ENCODE measurements at regions not wholly inside any gene's neighbourhood (a gene's known extent, or its start where the extent isn't known, plus 50 kb on each side); places are given as distances from the start of the nearest gene placed in this dataset.

DNA sequence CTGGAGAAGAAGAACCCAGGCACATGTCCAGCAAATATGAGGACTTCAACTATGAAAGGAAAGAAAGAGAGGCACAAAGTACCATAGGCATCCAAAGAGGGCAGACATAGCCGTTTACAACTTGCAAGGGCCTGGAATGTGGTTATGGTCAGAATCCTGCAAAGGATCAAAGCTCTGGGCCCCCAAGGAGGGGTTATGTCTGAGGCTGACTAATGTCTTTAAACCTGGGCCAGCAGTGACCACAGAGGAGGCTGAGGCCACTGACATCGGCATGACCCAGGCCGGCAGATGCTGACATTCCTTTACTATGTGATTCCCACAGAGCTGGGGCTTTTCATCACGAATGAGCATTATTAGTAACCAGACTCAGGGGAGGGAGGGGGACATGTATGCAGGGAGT is 861.1 kb downstream of the DHX35 start:
- Histone ChIP-seq H3K4me3 (no peak overlapping the region), H3K4me1 (ENCODE audit: insufficient read depth) (no peaks in the 10 kb centered on the region), H2AFZ (no peak overlapping the region), H3K36me3 (ENCODE audit: insufficient read depth) (no peaks in the 10 kb centered on the region), H3K9me2 (ENCODE audit: insufficient read depth) (no peaks in the 10 kb centered on the region), H3K27me3 (ENCODE audit: insufficient read depth) (no peaks in the 10 kb centered on the region), H4K20me1 (replicated peaks; ENCODE audit: insufficient read depth) (no peaks in the 10 kb centered on the region), H3K4me2 (no peak overlapping the region), H3K79me2 (replicated peaks; ENCODE audit: insufficient read depth) (no peaks in the 10 kb centered on the region), H3F3A (replicated peaks; ENCODE audit: low read depth) (no peaks in the 10 kb centered on the region), H3K27ac (ENCODE audit: low read depth) (no peak overlapping the region)
- Mint-ChIP-seq H3K27ac (no peak overlapping the region), H3K36me3 (ENCODE audit: low read depth) (no peaks in the 10 kb centered on the region), H3K4me3 (no peak overlapping the region), H3K9me3 (no peaks in the 10 kb centered on the region; the same call in 2 of the 3 replicates), H3K4me1 (no peaks in the 10 kb centered on the region), H3K27me3 (ENCODE audit: insufficient read depth, low read depth, poor library complexity) (peaks cover 1% of the 10 kb centered on the region)
- ATAC-seq: no peak
- no peak for DNase-seq (ENCODE audit: low spot score)
- TF ChIP-seq POLR2AphosphoS5 (IDR thresholded peaks at IDR 0.05; ENCODE audit: low read depth): no peak
- no peak for TF ChIP-seq NANOG (IDR thresholded peaks at IDR 0.05; ENCODE audit: borderline replicate concordance)
- no peak for TF ChIP-seq ZNF331 (CRISPR knock-in tag; IDR thresholded peaks at IDR 0.05; ENCODE audit: low read depth)
- no peak for TF ChIP-seq EZH2 (IDR thresholded peaks at IDR 0.05; ENCODE audit: low read depth, unreplicated experiment)
- TF ChIP-seq, protein P1, sequence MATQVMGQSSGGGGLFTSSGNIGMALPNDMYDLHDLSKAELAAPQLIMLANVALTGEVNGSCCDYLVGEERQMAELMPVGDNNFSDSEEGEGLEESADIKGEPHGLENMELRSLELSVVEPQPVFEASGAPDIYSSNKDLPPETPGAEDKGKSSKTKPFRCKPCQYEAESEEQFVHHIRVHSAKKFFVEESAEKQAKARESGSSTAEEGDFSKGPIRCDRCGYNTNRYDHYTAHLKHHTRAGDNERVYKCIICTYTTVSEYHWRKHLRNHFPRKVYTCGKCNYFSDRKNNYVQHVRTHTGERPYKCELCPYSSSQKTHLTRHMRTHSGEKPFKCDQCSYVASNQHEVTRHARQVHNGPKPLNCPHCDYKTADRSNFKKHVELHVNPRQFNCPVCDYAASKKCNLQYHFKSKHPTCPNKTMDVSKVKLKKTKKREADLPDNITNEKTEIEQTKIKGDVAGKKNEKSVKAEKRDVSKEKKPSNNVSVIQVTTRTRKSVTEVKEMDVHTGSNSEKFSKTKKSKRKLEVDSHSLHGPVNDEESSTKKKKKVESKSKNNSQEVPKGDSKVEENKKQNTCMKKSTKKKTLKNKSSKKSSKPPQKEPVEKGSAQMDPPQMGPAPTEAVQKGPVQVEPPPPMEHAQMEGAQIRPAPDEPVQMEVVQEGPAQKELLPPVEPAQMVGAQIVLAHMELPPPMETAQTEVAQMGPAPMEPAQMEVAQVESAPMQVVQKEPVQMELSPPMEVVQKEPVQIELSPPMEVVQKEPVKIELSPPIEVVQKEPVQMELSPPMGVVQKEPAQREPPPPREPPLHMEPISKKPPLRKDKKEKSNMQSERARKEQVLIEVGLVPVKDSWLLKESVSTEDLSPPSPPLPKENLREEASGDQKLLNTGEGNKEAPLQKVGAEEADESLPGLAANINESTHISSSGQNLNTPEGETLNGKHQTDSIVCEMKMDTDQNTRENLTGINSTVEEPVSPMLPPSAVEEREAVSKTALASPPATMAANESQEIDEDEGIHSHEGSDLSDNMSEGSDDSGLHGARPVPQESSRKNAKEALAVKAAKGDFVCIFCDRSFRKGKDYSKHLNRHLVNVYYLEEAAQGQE (IDR thresholded peaks at IDR 0.05; ENCODE audit: unreplicated experiment): no peak

DNA sequence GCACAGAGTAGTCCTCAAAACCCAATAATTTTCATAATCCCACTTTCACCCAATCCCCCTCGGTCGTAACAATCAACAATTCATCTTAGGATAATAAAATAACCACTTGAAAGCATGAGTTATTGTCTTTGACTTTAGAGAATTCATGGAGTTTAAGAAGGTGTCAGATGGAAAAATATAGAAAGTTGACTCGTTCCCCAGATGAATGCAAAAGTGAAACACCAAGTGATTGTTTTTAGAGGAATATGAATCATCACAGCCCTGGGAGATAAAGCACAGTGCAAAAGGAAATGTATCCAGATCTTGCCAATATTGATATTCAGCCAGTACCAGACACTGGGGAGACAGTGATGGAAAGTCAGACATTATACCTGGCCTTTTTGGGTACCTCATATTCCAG is 860.5 kb downstream of the DHX35 start:
- Histone ChIP-seq H3K36me3 (ENCODE audit: insufficient read depth) (no peaks in the 10 kb centered on the region), H4K20me1 (replicated peaks; ENCODE audit: insufficient read depth) (no peaks in the 10 kb centered on the region), H3K27me3 (ENCODE audit: insufficient read depth) (no peaks in the 10 kb centered on the region), H3K4me3 (no peak overlapping the region), H3K9me2 (ENCODE audit: insufficient read depth) (no peaks in the 10 kb centered on the region), H3K27ac (ENCODE audit: low read depth) (no peak overlapping the region), H2AFZ (no peak overlapping the region), H3F3A (replicated peaks; ENCODE audit: low read depth) (no peaks in the 10 kb centered on the region), H3K79me2 (replicated peaks; ENCODE audit: insufficient read depth) (no peaks in the 10 kb centered on the region), H3K4me2 (no peak overlapping the region), H3K4me1 (ENCODE audit: insufficient read depth) (no peaks in the 10 kb centered on the region)
- Mint-ChIP-seq H3K27ac (no peak overlapping the region), H3K4me3 (no peak overlapping the region), H3K9me3 (no peaks in the 10 kb centered on the region; the same call in 2 of the 3 replicates), H3K4me1 (no peaks in the 10 kb centered on the region), H3K27me3 (ENCODE audit: insufficient read depth, low read depth, poor library complexity) (peaks cover 1% of the 10 kb centered on the region), H3K36me3 (ENCODE audit: low read depth) (no peaks in the 10 kb centered on the region; the same call in 2 of the 3 replicates)
- ATAC-seq (no peak), DNase-seq (ENCODE audit: low spot score) (no peak)
- no peak for TF ChIP-seq EZH2 (IDR thresholded peaks at IDR 0.05; ENCODE audit: low read depth, unreplicated experiment)
- TF ChIP-seq, protein P2, sequence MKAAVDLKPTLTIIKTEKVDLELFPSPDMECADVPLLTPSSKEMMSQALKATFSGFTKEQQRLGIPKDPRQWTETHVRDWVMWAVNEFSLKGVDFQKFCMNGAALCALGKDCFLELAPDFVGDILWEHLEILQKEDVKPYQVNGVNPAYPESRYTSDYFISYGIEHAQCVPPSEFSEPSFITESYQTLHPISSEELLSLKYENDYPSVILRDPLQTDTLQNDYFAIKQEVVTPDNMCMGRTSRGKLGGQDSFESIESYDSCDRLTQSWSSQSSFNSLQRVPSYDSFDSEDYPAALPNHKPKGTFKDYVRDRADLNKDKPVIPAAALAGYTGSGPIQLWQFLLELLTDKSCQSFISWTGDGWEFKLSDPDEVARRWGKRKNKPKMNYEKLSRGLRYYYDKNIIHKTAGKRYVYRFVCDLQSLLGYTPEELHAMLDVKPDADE (IDR thresholded peaks at IDR 0.05): no peak
- TF ChIP-seq JUNB (IDR thresholded peaks at IDR 0.05; ENCODE audit: unreplicated experiment): no peak
- TF ChIP-seq, protein P1 (IDR thresholded peaks at IDR 0.05; ENCODE audit: unreplicated experiment): no peak
- TF ChIP-seq, protein P3, sequence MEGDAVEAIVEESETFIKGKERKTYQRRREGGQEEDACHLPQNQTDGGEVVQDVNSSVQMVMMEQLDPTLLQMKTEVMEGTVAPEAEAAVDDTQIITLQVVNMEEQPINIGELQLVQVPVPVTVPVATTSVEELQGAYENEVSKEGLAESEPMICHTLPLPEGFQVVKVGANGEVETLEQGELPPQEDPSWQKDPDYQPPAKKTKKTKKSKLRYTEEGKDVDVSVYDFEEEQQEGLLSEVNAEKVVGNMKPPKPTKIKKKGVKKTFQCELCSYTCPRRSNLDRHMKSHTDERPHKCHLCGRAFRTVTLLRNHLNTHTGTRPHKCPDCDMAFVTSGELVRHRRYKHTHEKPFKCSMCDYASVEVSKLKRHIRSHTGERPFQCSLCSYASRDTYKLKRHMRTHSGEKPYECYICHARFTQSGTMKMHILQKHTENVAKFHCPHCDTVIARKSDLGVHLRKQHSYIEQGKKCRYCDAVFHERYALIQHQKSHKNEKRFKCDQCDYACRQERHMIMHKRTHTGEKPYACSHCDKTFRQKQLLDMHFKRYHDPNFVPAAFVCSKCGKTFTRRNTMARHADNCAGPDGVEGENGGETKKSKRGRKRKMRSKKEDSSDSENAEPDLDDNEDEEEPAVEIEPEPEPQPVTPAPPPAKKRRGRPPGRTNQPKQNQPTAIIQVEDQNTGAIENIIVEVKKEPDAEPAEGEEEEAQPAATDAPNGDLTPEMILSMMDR (conservative IDR thresholded peaks at IDR 0.05; ENCODE audit: low read depth in 2 of 2): no peak
